AG10803 (cell line): ENCODE measurements at regions not wholly inside any gene's neighbourhood (a gene's known extent, or its start where the extent isn't known, plus 50 kb on each side); places are given as distances from the start of the nearest gene placed in this dataset.

Source experiments
- DNase-seq: peaks from one replicate; pipeline ENCODE4 v3.0.0; 2010; ENCODE audit warnings: low read depth
- H3K4me3 ChIP-seq: 2 replicates; pipeline ENCODE4 v1.5.1; 2011; ENCODE audit warnings: mild to moderate bottlenecking, low read length, control low read depth
- CTCF ChIP-seq: conservative IDR thresholded peaks from 2 replicates; pipeline ENCODE4 v1.5.1; 2011; ENCODE audit warnings: mild to moderate bottlenecking, low read length, control low read depth, inconsistent platforms

- peak; percentile 23 for DNase-seq
- no peak for TF ChIP-seq CTCF
- no peak overlapping the region for H3K4me3 ChIP-seq
Measured at GRCh38 chr2:162926907-162927306, 88.3 kb upstream of the KCNH7 start.

- DNase-seq, result peak; percentile 51
- TF ChIP-seq CTCF, result no peak
Measured at GRCh38 chr2:162926501-162926900, 87.9 kb upstream of the KCNH7 start.

GRCh38 chr2:162925595-162925994, 87.0 kb upstream of the KCNH7 start:
- no peak for DNase-seq

More at GRCh38 chr2:162926501-162926900, 87.9 kb upstream of the KCNH7 start:
- H3K4me3 ChIP-seq, result no peak overlapping the region

GRCh38 chr2:162919111-162919510, 80.5 kb upstream of the KCNH7 start:
- TF ChIP-seq CTCF, result no peak
- no peak for DNase-seq
- H3K4me3 ChIP-seq, result no peak overlapping the region

More at GRCh38 chr2:162925595-162925994, 87.0 kb upstream of the KCNH7 start:
- no peak overlapping the region for H3K4me3 ChIP-seq
- TF ChIP-seq CTCF, result no peak

GRCh38 chr2:162917626-162918025, 79.1 kb upstream of the KCNH7 start:
- TF ChIP-seq CTCF, result no peak
- no peak overlapping the region for H3K4me3 ChIP-seq
- no peak for DNase-seq

GRCh38 chr2:162916286-162916801, 77.8 kb upstream of the KCNH7 start:
- no peak for DNase-seq
- no peak overlapping the region for H3K4me3 ChIP-seq
- no peak for TF ChIP-seq CTCF

GRCh38 chr2:162915858-162916257, 77.3 kb upstream of the KCNH7 start:
- no peak for TF ChIP-seq CTCF
- no peak overlapping the region for H3K4me3 ChIP-seq
- no peak for DNase-seq
